ENCODE measurements at regions not wholly inside any gene's neighbourhood (a gene's known extent, or its start where the extent isn't known, plus 50 kb on each side); places are given as distances from the start of the nearest gene placed in this dataset.

GRCh38 chr4:138889216-138889615 is 126.4 kb upstream of the NOCT start:
- H3K4me3 ChIP-seq (ENCODE audit: low read depth, low read length) = no peak overlapping the region
- no peak for TF ChIP-seq CTCF (IDR thresholded peaks at IDR 0.05; ENCODE audit: low read depth, low read length)

- no peak overlapping the region for H3K4me3 ChIP-seq (ENCODE audit: low read depth, low read length)
- no peak for TF ChIP-seq CTCF (IDR thresholded peaks at IDR 0.05; ENCODE audit: low read depth, low read length)
These were observed 127.8 kb upstream of the NOCT start for GRCh38 chr4:138887741-138888140.

GRCh38 chr4:138887341-138887740 is 128.2 kb upstream of the NOCT start:
- TF ChIP-seq CTCF (IDR thresholded peaks at IDR 0.05; ENCODE audit: low read depth, low read length) = no peak
- no peak overlapping the region for H3K4me3 ChIP-seq (ENCODE audit: low read depth, low read length)

- no peak for TF ChIP-seq CTCF (IDR thresholded peaks at IDR 0.05; ENCODE audit: low read depth, low read length)
- H3K4me3 ChIP-seq (ENCODE audit: low read depth, low read length) = no peak overlapping the region
These were observed 135.8 kb upstream of the NOCT start for GRCh38 chr4:138879757-138880156.

- no peak for TF ChIP-seq CTCF (IDR thresholded peaks at IDR 0.05; ENCODE audit: low read depth, low read length)
- no peak overlapping the region for H3K4me3 ChIP-seq (ENCODE audit: low read depth, low read length)
These were observed 139.5 kb upstream of the NOCT start for GRCh38 chr4:138875891-138876608.

- no peak overlapping the region for H3K4me3 ChIP-seq (ENCODE audit: low read depth, low read length)
- TF ChIP-seq CTCF (IDR thresholded peaks at IDR 0.05; ENCODE audit: low read depth, low read length) = no peak
These were observed 144.1 kb upstream of the NOCT start for GRCh38 chr4:138871555-138871875.

- no peak overlapping the region for H3K4me3 ChIP-seq (ENCODE audit: low read depth, low read length)
- TF ChIP-seq CTCF (IDR thresholded peaks at IDR 0.05; ENCODE audit: low read depth, low read length) = peak; percentile 63
These were observed 144.6 kb upstream of the NOCT start for GRCh38 chr4:138870737-138871554.
